Heart left ventricle (tissue), 16 donors: ENCODE measurements at regions not wholly inside any gene's neighbourhood (a gene's known extent, or its start where the extent isn't known, plus 50 kb on each side); places are given as distances from the start of the nearest gene placed in this dataset.
"Not testable (repeated sequence)": the region's sequence is repeated elsewhere in the genome, so short reads cannot be mapped to it uniquely, and the experiment has no call there.

Experiments
- ATAC-seq, 4 donors: fragments of 200-7000 bp; cut with Tn5 transposase; one replicate each; pipeline ENCODE4 v1.9.1; 2020 to 2022; ENCODE audit warnings: moderate library complexity in 4 of 4, mild to moderate bottlenecking in 3 of 4, moderate number of reproducible peaks in 1 of 4
- DNase-seq, 5 donors: peaks; one replicate each; pipeline ENCODE4 v3.0.0-alpha.2; 2020
- H3K27ac ChIP-seq, 12 donors: fragments of 200-600 bp; sonication (generic) in 4 of 12; one replicate each; pipeline versions ENCODE4 v1.5.0 to v1.8.0; 2016 to 2022; ENCODE audit warnings: mild to moderate bottlenecking in 2 of 12
- H3K27me3 ChIP-seq, 9 donors: fragments of 200-600 bp; sonication (generic) in 2 of 9; one replicate each; pipeline versions ENCODE4 v1.5.1 to v1.8.0; 2016 to 2022; ENCODE audit warnings: mild to moderate bottlenecking in 3 of 9
- H3K36me3 ChIP-seq, 9 donors: fragments of 200-600 bp; sonication (generic) in 2 of 9; one replicate each; pipeline versions ENCODE4 v1.5.0 to v1.8.0; 2018 to 2022; ENCODE audit warnings: mild to moderate bottlenecking in 2 of 9
- H3K4me1 ChIP-seq, 12 donors: fragments of 200-600 bp; sonication (generic) in 4 of 12; one replicate each; pipeline versions ENCODE4 v1.5.0 to v1.8.0; 2016 to 2022; ENCODE audit warnings: mild to moderate bottlenecking in 3 of 12
- H3K4me3 ChIP-seq, 12 donors: fragments of 200-600 bp; sonication (generic) in 4 of 12; one replicate each; pipeline versions ENCODE4 v1.5.0 to v1.8.0; 2017 to 2022; ENCODE audit warnings: mild to moderate bottlenecking in 9 of 12, moderate library complexity in 4 of 12
- H3K9me3 ChIP-seq, 12 donors: fragments of 200-600 bp; sonication (generic) in 4 of 12; one replicate each; pipeline versions ENCODE4 v1.5.0 to v1.8.0; 2016 to 2022; ENCODE audit warnings: mild to moderate bottlenecking in 1 of 12
- CTCF ChIP-seq, 12 donors: fragments of 200-600 bp; sonication (generic) in 4 of 12; IDR thresholded peaks; one replicate each; pipeline versions ENCODE4 v1.5.0 to v1.8.0; 2018 to 2022; ENCODE audit warnings: antibody characterized with exemption in 12 of 12, mild to moderate bottlenecking in 5 of 12
- POLR2A ChIP-seq, 2 donors: fragments of 450-650 bp; IDR thresholded peaks; one replicate each; pipeline ENCODE4 v1.6.1; 2017; ENCODE audit warnings: antibody characterized with exemption in 2 of 2, mild to moderate bottlenecking in 2 of 2, moderate library complexity in 2 of 2
- WGBS, 4 donors: extraction: QIAGEN DNeasy Blood & Tissue Kit in 2 of 4; methylation state at CpG; one replicate each; pipeline versions ENCODE4 v1.1.5 to v1.1.7; 2013 to 2018; 5-methylcytosine and 5-hydroxymethylcytosine counted together
- intact Hi-C, 10 donors: fragments of 100-400 bp; cut with DNase I; formaldehyde crosslinking; loops; one replicate each; pipeline versions ENCODE4 v1.11.1 to v1.14.2; 2022
- donor health status: ischemic (EF 13 %, LVEDD 7.1; RV severe dilation, severe dysfunction).
- donor health status: healthy with polysubstance abuse.
- donor health status: DM: no; HTN: yes; CAD: no.
- donor health status: DM: no; HTN: no; CAD: no.
- donor health status: ischemic (EF 25% LVEDD 6.9; RV normal size, moderate dysfunction).
- donor health status: ischemic (EF 25% LVEDD 5.7; RV mildly dilated, moderate dysfunction).
- donor health status: healthy.
- donor health status: DM: yes; HTN: yes; CAD: no.
- donor health status: ischemic (EF 35%, LVEDD 5.7; RV mildly dilated, moderate dysfunction).
- donor health status: nonischemic (EF 11% LVEDD 7.7; RV severe dilation, severe dysfunction).
- donor health status: DM: yes; HTN: yes; CAD: no.
- donor health status: PGD.
- donor health status: ischemic (EF 29% LVEDD 5.4; RV normal size, mild dysfunction).
- donor health status: nonischemic (EF 23%, LVEDD 6.1; RV moderate dilation, normal function).

GRCh38 chr5:127213231-127213630 is 77.4 kb upstream of the MEGF10 start:
- DNase-seq (no peak), ATAC-seq (no peak)
- Histone ChIP-seq H3K4me1 (no peaks in the 10 kb centered on the region), H3K9me3 (peaks cover 0 to 7% (median 0%) of the 10 kb centered on the region in 12 donors), H3K36me3 (no peaks in the 10 kb centered on the region), H3K4me3 (no peak overlapping the region), H3K27me3 (no peaks in the 10 kb centered on the region), H3K27ac (no peak overlapping the region)
- TF ChIP-seq CTCF (IDR thresholded peaks at IDR 0.05) (no peak), POLR2A (IDR thresholded peaks at IDR 0.05) (no peak)
- intact Hi-C loops = no loop called here
- 90 to 97% (median 92%) methylated on average over 2 of the region's 2 CpGs for WGBS, 4 donors

- H3K27ac ChIP-seq = no peak overlapping the region
- DNase-seq = no peak
- intact Hi-C loops = no loop called here
- TF ChIP-seq CTCF (IDR thresholded peaks at IDR 0.05) (no peak), POLR2A (IDR thresholded peaks at IDR 0.05) (no peak)
- no peak for ATAC-seq
- no peaks in the 10 kb centered on the region for H3K36me3 ChIP-seq
- H3K9me3 ChIP-seq = peaks cover 0 to 7% (median 0%) of the 10 kb centered on the region in 12 donors
- no peaks in the 10 kb centered on the region for H3K4me1 ChIP-seq
- H3K4me3 ChIP-seq = no peak overlapping the region
- H3K27me3 ChIP-seq = no peaks in the 10 kb centered on the region
- WGBS, 4 donors = 73 to 85% (median 80%) methylated on average over 2 of the region's 2 CpGs
These were observed 74.5 kb upstream of the MEGF10 start for GRCh38 chr5:127216143-127216542.

- Histone ChIP-seq H3K27me3 (no peaks in the 10 kb centered on the region), H3K36me3 (no peaks in the 10 kb centered on the region), H3K4me1 (no peaks in the 10 kb centered on the region), H3K27ac (no peak overlapping the region), H3K9me3 (peaks cover 0 to 7% (median 0%) of the 10 kb centered on the region in 12 donors), H3K4me3 (no peak overlapping the region)
- ATAC-seq (no peak), DNase-seq (no peak)
- TF ChIP-seq CTCF (IDR thresholded peaks at IDR 0.05) (no peak), POLR2A (IDR thresholded peaks at IDR 0.05) (no peak)
- WGBS, 4 donors = 88 to 95% (median 93%) methylated on average over 3 of the region's 3 CpGs
- intact Hi-C loops = no loop called here
These were observed 73.5 kb upstream of the MEGF10 start for GRCh38 chr5:127216898-127217675.

- H3K4me3 ChIP-seq, H3K4me1 ChIP-seq, H3K36me3 ChIP-seq, intact Hi-C loops, H3K27me3 ChIP-seq, ATAC-seq, DNase-seq, H3K9me3 ChIP-seq, H3K27ac ChIP-seq: not testable (repeated sequence)
- WGBS, 4 donors = 51 to 65% (median 57%) methylated on average over 1 of the region's 1 CpG
These were observed 68.7 kb upstream of the MEGF10 start for GRCh38 chr5:127221936-127222335.

- ATAC-seq, intact Hi-C loops, H3K27me3 ChIP-seq, H3K27ac ChIP-seq, DNase-seq, H3K9me3 ChIP-seq, H3K4me3 ChIP-seq, H3K4me1 ChIP-seq, H3K36me3 ChIP-seq: not testable (repeated sequence)
- 64 to 77% (median 73%) methylated on average over 1 of the region's 1 CpG for WGBS, 4 donors
These were observed 67.9 kb upstream of the MEGF10 start for GRCh38 chr5:127222571-127223156.
